ENCODE measurements at regions not wholly inside any gene's neighbourhood (a gene's known extent, or its start where the extent isn't known, plus 50 kb on each side); places are given as distances from the start of the nearest gene placed in this dataset.

- no peak for DNase-seq
Observed at GRCh38 chr18:27825689-27826088, 351.2 kb downstream of the CDH2 start.

GRCh38 chr18:27824841-27825681 is 351.9 kb downstream of the CDH2 start:
- DNase-seq, result peak; percentile 27

DNA sequence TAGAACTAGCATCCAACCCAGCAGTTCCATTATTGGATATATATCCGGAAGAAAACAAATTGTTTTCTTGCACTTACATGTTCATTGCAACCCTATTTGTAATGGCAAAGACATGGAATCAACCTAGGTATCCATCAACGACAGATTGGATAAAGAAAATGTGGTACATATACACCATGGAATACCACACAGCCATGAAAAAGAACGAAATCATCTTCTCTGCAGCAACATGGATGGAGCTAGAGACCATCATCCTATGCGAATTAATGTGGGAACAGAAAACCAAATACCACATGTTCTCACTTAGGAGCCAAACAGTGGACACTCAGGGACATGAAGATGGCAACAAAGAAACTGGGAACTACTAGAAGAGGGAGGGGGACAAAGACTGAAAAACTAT is 352.7 kb downstream of the CDH2 start:
- no peak for DNase-seq

GRCh38 chr18:27823053-27823452 is 353.9 kb downstream of the CDH2 start:
- DNase-seq, result no peak

- no peak for DNase-seq
Observed at GRCh38 chr18:27808683-27809082, 368.2 kb downstream of the CDH2 start.

GRCh38 chr18:27803957-27804356 is 373.0 kb downstream of the CDH2 start:
- no peak for DNase-seq

DNA sequence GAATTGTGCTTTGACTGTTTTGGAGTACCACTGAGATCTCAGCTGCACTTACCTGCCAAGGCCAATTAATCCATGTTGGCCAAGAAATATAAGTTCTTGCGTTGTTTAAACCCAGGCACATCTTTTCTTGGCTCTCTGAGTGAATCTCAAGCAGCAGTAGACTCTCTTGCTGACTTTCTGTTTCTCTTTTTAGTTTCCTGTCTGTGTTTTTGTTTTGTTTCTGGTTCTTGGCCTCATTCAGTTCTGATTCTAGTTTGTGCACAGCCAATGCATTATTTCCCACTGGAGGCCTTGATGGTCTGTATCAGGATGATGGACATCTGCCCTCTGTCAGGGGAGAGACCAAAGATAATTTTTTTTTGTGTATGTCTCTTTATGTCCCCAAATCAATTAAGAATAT is 379.4 kb downstream of the CDH2 start:
- DNase-seq, result no peak

DNA sequence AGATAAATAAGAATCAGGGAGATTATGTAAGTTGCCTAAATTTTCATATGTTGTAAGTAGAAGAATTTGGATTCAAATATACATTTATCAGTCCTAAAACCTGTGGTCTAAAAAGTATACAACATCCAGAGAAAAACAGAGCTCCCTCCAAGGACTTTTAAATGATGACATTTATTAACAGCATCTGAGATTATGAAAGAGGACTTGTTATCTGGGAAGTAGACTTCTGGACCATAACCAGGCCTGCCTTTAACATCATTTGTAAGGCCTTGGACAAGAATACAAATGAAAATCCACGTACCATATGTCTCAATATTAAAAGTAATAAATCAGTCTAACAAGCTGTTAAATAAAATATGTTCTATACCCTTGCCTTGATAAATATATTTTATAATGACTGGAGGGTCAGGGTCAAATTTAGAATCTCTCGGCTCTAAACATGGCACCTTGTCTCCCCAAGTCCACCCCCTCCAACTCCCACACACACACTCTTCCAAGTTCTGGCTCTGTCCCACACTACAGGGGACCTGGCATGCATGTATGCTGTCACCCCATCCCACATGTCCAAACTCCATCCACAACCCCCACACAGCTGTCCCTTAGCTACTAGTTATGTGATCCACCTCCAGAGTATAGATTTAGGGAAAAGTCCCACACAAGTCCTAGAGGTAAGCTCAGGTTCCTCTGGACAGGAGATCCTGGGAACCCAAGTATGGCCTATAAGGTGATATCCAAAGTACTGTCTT is 382.6 kb downstream of the CDH2 start:
- DNase-seq, result no peak

DNA sequence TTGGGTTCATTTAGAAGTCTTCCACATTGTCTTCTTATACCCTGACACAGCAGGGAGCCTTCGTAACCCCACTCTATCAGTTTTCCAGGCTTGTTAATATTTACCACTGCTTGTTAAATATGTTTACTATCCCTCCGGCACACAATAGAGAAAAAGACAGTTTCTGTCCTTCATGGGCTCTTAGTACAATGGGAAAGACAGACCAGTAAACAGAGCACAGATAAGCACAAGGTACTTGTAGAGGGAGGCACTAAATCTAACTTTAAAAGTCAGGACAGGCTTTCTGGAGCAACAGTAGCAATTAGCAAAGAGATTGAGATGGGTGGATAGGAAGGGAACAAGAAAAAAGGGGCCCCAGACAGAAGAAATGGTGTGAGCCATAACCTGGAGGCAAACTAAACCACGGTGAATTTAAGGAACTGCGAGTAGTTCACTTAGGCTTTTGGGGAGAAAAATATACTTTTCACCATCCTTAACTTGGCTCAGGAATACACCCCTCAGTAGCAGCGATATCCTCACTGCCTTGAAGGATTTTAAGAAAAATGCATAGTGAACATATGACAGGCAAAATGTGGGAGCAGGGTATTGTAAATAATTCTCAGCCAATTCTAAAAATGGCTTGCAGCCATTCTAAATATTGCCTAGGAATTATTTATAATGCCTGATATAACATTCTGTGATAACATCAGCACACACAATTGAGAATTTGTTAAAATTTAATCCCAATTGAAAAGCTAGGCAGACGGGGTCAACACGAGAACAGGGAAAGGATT is 383.7 kb downstream of the CDH2 start:
- no peak for DNase-seq

DNA sequence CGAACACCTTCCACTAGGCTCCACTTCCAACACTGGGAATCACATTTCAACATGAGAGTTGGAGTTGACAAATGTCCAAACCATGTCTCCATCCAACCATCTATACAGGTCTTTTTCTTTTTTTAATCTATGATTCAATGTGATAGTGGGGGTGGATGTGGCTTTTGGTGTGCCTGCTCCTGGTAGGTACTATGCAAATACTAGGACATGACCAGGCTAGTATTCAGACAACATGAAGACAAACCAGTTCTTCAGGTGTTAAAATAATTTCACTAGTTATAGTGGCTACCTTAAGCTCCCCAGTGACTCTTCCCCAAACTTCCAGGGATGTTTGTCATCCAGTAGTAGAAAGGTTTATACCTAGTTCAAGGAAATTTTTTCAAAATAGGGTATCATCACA is 387.5 kb downstream of the CDH2 start:
- DNase-seq, result no peak

DNA sequence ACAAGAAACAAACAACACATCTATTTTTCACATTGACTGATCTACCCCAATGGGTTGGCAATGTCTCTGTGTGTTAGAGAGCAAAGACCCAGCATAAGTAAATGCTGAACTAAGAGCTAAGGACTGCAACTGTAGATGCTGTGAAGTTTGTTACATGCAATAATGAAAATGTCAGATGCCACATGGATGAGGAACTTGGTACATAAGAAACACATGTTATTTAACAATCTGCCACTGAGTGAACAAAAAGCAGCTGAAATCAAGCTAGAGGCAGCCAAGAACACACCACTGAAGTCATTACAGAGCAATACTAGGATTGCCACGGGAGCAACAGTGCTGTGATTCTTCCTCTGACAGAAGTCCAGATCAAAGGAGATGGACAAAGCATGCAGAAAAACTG is 389.4 kb downstream of the CDH2 start:
- no peak for DNase-seq

GRCh38 chr18:27785815-27786471 is 391.0 kb downstream of the CDH2 start:
- peak; percentile 22 for DNase-seq

DNA sequence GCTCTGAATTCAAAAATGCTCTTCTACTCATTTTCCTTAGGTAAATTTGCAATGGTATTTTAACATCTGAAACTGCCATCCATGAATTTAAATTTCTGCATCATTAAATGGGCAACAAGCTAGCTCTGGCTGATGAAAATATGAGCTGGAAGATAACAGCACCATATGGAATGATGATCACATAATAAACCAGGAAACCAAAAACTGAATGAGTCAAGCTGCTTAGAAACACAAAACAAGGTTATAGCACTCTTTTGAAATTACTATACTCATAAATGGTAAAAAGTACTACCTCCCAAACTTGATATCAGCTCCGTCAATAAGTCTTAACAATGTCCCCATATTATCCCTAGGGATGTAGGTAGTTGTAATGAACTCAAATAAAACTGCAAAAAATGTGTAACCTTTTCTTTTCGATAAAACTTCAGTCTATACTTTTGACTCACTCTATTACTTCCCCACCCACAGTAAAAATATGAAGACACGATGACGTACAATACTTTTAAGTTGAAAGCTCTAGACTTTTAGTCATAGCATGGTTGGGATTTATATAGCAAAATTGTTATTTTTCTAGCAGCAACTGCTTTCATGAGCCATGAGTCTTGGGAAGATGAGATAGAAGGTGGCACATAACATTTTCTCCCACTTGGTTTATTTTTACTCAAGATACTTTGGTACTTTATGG is 396.7 kb downstream of the CDH2 start:
- no peak for DNase-seq

DNA sequence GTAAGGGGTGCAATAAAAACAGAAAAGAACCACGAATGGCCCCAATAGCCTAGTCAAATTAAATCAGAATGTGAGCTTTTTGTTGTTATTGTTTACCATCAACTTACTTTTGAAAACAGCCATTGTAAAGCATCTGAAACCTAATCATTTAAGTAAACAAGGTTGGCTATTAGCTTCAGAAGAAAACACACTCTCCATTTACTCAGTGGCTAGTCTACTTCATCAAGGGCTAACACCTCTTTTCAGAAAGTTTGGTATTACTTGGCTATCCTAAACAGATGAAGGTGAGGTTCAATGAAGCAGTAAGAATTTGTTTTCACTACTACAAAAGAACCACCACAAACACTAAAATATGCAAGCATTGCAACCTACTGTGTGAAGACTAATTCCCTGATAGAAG is 398.0 kb downstream of the CDH2 start:
- no peak for DNase-seq

DNA sequence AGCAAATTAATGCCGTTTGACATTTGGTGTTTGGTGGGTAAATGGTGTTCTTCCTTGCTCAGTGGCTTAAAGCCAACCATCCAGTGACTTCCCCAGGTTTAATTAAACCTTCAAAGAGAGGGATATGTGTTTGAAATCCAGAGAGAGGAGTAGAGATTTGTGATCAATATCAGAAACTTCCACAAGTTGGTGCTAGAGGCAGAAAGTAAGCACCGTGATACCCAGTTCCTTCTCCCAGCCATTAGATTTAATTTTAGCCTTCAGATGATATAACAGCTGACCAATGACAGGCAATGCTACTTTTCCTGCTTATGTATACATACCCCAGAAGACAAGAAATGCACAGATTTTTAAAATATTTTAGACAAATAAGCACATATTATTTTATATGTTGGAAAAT is 398.5 kb downstream of the CDH2 start:
- no peak for DNase-seq

GRCh38 chr18:27772081-27772480 is 404.8 kb downstream of the CDH2 start:
- no peak for DNase-seq

DNA sequence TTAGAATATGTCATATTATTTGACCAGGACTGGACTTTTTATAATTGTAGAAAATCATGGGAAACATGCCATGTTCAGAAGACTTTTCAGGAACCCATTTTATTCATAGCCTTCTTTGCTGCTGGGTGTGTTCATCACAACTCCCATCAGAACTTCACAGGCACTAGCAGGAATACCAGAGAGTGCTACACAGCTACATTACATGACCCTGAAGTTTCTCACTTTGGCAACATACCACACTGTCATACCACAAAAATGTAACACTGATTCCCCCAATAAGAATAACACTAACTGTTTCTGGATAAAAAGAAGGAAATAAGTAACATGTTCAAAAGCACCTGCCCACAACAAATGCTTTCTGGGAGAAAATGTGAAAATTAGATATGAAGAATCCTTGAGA is 405.4 kb downstream of the CDH2 start:
- no peak for DNase-seq

DNA sequence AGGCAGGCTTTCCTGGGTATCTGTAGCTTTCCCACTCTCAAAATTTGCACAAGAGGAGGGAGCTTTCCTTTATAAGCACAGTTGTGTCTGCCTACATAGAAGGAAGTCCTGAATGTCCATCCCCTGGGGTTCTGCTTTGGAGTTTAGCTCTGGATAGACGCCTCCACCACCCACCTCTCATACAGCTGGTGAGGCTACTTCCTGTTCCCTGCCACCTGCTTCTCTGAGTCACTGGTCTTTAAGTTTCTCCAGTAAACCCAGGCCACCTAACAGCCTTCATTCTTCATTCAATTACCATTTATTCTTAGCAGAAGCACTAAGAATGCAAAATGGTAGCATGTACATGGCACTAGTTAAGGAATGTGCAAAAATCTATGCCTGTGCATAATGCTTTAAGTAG is 407.8 kb downstream of the CDH2 start:
- DNase-seq, result no peak

DNA sequence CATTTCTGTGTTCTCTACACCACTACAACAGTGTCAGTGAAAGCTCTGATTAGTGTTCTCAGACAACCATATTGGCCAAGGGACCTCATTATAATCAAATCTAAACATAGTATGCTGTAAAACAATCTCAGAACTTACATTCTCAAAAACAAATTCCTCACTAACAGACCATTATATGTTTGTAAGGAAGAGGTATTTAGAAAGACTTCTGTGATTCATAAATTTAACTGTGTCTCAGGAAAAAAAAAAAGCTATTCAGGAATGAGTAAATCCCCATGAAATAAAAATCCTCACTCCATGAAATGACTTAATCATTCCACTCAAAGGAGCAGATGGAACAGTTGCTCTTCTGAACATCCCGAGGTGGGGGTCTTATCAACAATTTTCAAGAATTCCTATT is 413.0 kb downstream of the CDH2 start:
- no peak for DNase-seq

- no peak for DNase-seq
Observed at GRCh38 chr18:27763341-27763740, 413.6 kb downstream of the CDH2 start.

DNA sequence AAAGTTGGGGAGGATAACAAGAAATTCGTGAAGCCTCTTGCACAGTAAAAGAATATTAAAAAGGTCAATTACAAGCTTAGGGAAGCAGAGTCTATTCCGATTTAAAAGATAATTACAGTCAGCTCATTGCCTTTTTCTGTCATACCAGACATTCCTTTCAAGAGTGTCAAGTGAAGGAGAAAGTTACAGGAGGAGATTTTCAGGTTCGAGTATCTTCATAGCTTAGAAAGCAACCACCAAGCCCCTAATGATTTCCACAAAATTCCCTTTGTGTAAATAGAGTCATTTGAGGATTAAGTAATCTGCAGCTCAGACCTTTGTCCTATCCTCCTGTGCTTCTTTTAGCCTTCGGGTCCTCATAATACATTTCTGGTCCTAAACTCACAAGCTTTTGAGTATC is 414.9 kb downstream of the CDH2 start:
- no peak for DNase-seq

DNA sequence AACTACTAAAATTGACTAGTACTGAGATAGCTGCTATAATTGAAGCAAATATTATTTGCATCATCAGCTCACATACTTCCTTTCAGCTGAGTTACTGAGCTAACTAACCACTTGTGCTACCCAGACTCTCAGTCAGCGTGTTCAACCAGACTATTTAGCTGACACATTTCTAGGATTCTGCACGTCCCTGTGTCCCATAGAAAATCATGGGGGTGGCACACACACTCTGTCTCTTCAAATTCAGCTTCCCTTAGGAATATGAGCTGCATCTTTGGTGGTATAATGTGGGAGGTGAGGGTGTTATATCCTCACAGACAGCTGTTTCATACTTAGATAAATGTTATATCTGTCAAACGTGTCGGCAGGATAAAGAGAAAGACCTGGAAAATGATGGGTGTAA is 424.0 kb downstream of the CDH2 start:
- no peak for DNase-seq

DNA sequence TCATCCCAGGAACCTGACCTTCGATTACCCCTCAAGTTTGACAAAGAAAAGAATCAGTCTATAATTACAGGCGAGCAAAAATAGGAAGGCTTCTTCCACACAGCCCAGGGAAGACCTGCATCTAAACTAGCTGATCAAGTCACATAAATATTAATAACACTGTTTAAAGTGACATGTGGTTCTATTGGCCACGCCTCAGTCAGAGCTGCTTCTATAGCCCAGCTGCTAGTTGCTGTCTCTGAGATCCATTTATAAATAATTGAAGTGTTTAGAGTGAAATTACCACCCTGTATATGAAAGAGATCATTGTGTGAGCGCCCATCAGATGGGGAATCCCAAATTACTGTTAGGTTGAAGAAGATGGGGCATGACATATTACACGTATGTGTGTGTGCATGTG is 426.0 kb downstream of the CDH2 start:
- no peak for DNase-seq

Measured in right hindlimb (tissue), 1 donor.